Left cardiac atrium (tissue), 4 donors: ENCODE measurements at regions not wholly inside any gene's neighbourhood (a gene's known extent, or its start where the extent isn't known, plus 50 kb on each side); places are given as distances from the start of the nearest gene placed in this dataset.

ENCODE experiments used
- ATAC-seq, 2 donors: fragments of 200-7000 bp; cut with Tn5 transposase; one replicate each; pipeline ENCODE4 v1.9.1; 2020; ENCODE audit warnings: mild to moderate bottlenecking in 2 of 2, moderate library complexity in 2 of 2
- DNase-seq: peaks from one replicate; pipeline ENCODE4 v3.0.0-alpha.2; 2020
- intact Hi-C, 2 donors: fragments of 100-400 bp; cut with DNase I; formaldehyde crosslinking; loops; one replicate each; pipeline versions ENCODE4 v1.14.1 to v1.15.1; 2022 to 2023
- donor health status: DM: no; HTN: yes; CAD: no.
- donor health status: DM: no; HTN: yes; CAD: no; lungs with severe emphysema.
- donor health status: DM: yes; HTN: yes; CAD: no.
- donor health status: Dilated cardiomyopathy.

GRCh38 chr10:120253131-120253530, 203.9 kb upstream of the PLPP4 start:
- DNase-seq, result no peak
- no peak for ATAC-seq
- intact Hi-C loops, result no loop called here

GRCh38 chr10:120260456-120260855, 196.6 kb upstream of the PLPP4 start:
- no peak for ATAC-seq
- intact Hi-C loops, result no loop called here
- no peak for DNase-seq

DNA sequence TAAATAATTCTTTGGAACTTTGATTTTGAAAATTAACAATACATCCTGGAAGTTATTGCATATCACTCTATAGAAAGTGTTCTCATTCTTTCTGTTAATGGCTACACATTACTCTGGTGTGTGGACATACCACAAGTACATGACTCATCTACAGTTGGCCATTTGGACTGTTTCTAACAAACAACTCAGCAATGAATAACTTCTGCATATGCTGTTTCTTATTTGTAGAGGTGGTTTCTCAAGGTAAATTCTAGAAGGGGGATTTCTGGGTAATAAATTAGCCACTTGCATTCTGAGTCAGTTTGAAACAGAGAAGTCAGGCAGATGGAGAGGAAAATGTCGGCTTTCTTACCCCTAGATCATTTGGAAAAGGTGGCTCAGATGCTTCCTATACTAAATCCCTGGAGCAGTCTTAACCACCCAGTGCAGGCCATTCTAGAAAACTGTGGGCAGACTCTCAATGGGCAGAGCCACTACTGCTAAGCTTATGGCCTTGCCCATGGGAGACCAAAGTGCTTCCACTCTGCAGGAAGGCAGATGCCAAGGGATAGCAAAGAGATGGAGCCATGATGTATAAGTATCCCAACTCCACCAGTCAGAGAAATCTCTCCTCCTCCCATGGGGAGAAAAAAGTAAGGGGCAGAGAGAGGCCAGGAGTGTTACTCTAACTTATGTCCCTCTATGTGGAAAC, 194.0 kb upstream of the PLPP4 start:
- ATAC-seq, result no peak
- intact Hi-C loops, result no loop called here
- no peak for DNase-seq

DNA sequence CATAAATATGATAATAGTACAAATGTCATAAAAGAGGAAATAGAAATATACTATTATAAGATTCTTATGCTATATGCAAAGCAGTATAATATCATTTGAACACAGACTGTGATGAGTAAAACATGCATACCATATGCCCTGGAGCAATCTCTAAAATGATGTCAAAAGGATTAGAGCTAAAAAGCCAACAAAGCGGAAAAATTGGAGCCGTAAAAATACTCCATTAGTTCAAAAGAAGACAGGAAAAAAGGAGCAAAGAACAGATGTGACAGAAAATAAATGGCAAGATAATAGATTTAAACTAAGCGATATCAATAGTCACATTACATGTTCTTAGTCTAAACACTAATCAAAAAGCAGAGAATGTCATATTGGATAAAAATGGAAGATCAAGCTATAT, 191.0 kb upstream of the PLPP4 start:
- no peak for DNase-seq
- no peak for ATAC-seq
- intact Hi-C loops, result no loop called here

- no peak for ATAC-seq
- intact Hi-C loops, result no loop called here
- DNase-seq, result no peak
Observed at GRCh38 chr10:120270906-120271305, 186.1 kb upstream of the PLPP4 start.

DNA sequence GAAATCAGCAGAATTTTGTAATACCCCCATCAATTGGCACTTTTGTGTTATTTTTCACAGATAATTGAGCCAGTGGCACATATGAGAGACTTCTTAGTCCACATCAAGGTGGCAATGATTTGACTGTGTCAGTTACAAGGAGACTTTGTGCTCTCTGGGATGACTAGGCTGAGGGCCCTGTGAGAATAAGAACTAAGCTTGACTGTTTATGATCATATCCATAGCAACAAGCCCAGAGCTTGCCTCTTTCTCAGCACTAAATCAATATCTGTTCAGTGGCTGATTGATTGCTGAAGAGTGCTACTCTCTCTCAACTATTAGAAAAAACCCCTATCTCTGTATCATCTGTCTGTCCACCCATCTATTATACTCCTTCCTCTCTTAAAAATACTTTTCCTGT, 185.3 kb upstream of the PLPP4 start:
- intact Hi-C loops, result no loop called here
- ATAC-seq (no peak), DNase-seq (no peak)

- no peak for ATAC-seq
- intact Hi-C loops, result no loop called here
- no peak for DNase-seq
Observed at GRCh38 chr10:120272350-120272749, 184.7 kb upstream of the PLPP4 start.

- ATAC-seq, result no peak
- no peak for DNase-seq
- intact Hi-C loops, result no loop called here
Observed at GRCh38 chr10:120278069-120278468, 179.0 kb upstream of the PLPP4 start.

DNA sequence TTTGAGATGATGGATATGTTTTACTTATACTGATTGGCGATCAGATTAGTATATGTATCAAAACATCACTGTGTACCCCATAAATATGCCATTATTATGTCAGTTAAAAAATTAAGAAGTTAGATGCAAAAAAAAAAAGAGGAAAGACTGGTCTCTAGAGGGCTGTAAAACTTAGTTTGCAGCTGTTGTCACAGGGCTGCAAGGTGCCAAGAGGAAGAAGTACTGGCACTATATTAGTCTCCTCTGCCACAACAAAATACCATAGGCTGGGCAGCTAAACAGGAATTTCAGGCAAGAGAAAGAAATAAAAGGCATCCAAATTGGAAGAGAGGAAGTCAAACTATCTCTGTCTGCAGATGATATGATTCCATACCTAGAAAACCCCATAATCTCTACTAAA, 177.8 kb upstream of the PLPP4 start:
- DNase-seq, result no peak
- intact Hi-C loops, result no loop called here
- ATAC-seq, result no peak

DNA sequence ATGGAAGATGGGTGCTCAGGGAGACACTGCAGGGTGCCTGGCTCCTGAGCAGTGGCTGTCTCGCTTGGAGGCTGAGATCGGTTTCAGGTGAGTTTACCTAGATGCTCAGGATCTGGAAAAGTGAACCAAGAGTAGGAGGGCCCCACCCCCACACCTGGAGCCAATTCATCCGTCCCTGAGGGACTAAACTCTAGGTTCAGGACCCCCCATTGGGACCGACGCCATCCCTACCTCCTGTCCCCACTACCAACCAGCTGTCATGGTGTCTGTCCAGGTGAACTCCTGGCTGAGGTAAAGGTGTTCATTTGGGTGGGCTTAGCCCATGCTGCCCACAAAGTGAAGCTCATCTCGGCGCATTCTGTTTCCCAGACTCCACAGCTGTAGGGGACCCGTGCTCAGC, 174.6 kb upstream of the PLPP4 start:
- DNase-seq (no peak), ATAC-seq (no peak)
- intact Hi-C loops, result no loop called here

DNA sequence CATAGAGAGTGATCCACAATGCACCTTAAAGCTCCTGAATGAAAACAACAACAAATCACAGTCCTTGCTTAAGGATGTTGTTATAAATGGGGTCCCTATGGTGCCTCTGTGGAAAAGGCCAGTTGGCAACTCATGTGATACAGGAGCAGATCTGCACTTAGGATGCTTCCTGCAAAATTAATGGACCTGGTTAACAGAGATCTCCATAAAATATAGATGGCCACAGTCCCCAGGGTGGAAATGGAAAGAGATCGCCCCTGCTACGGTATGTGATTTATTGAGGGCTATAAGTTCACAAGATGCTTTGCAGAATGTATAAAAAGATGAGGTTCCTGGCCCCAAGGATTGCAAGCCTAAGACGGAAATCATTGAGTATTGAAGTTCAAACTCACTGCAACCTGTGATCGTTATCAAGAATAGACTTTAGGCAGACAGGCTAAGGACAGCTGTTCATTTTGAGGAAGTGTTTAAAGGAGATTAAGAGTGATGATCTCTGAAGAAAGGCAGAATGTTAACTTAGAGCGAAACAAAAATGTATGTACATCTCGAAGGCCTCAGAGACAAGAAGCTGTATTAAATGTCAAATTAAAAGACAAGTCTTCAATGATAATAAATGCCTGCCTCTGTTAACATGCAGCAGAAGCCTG, 174.1 kb upstream of the PLPP4 start:
- ATAC-seq (no peak), DNase-seq (no peak)
- intact Hi-C loops, result no loop called here

GRCh38 chr10:120285408-120285807, 171.6 kb upstream of the PLPP4 start:
- intact Hi-C loops, result no loop called here
- ATAC-seq, result no peak
- DNase-seq, result no peak

- ATAC-seq (no peak), DNase-seq (no peak)
- intact Hi-C loops, result no loop called here
Observed at GRCh38 chr10:120286280-120286679, 170.7 kb upstream of the PLPP4 start.

DNA sequence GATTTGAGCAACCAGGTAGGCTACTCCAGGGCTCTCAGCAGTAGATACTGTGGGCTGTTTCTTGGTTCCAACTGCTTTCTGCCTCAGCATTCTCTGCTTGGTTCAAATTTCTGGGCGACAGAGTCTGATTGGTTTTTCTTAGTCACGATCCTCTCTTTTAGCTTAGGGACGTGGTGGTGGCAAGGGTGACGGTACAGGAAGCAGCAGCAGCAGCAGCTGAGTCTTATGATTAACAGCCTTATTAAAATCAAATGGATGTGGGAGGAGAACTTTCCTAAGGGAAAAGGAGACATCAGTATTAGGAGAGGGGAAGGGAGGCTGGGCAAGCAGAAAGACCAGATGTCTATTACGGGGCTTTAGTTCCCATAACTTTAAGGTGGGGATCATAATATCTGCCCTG, 156.5 kb upstream of the PLPP4 start:
- ATAC-seq, result no peak
- DNase-seq, result no peak
- intact Hi-C loops, result no loop called here

DNA sequence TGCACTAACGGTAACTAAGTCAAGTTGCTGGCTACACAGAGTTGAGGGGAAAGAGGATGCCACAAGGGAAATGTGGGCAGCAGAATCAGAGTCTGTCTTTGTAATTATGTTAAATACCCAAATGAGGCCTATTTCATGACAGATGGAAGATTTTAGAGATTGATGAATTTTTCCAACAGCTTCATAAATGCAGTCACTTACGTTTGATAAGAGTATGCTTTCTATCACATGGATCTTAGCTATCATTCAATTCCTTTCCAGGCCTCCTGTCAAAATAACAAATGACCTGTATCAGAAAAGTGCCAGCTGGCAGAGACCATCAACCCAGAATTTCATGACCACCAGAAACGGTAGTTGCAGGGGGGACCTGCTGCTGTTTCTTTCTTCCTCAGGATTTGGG, 148.4 kb upstream of the PLPP4 start:
- DNase-seq (no peak), ATAC-seq (no peak)
- intact Hi-C loops, result no loop called here

DNA sequence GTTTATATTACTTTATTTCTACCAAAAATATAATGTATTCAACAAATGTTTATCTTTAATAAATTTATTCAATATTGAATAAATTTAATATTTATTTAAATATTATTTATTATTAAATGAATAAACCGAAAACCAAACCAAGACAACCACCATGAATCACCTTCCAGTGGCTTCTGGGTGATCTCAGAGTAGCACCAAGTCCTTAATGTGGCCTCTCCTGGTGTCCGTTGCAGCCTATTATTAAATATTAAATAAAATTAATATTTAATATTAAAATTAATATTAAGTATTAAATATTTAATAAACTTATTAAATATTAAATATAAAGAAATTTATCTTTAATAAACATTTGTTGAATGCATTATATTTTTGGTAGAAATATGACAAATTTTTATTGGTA, 143.3 kb upstream of the PLPP4 start:
- intact Hi-C loops, result no loop called here
- ATAC-seq (no peak), DNase-seq (no peak)

GRCh38 chr10:120314442-120314841, 142.6 kb upstream of the PLPP4 start:
- DNase-seq (no peak), ATAC-seq (no peak)
- intact Hi-C loops, result no loop called here

DNA sequence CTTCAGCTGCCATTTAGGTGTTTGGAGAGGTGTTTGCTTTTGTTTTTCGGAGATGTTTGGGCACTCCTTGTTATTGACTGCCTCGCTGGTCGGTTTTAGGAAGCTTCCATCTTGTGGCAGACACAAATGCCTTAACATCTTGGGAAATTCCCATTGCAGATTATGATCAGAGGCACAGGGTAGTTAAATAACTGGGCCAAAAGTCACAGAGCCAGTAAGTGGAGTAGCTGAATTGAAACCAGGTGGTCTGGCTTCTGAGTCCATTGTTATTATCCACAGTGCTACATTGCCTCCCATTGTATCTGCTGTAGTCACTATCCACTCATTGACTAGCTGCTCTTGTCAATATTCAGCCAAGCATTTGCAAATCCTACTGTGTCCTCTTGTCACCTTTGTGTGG, 138.2 kb upstream of the PLPP4 start:
- no peak for DNase-seq
- intact Hi-C loops, result no loop called here
- no peak for ATAC-seq

DNA sequence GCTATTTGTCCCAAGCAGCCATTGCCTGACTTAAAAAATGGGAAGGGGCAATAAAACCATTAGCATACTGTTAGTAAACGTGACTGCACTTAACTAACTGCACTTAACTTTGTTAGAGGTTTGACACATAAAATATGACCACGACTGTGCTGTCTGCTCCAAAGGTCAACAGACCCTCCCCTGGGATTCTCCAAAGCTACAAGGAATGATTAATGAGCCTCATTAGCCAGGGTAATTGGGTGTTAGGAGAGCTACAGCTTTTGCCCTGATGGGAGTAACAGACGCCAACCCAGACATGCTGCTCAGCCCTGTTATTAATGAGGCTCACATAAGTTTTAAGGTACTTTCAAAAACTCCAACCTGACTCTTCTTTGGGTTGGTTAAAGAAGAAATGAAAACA, 129.4 kb upstream of the PLPP4 start:
- DNase-seq (no peak), ATAC-seq (no peak)
- intact Hi-C loops, result no loop called here

- ATAC-seq (no peak), DNase-seq (no peak)
- intact Hi-C loops, result no loop called here
Observed at GRCh38 chr10:120328647-120329046, 128.4 kb upstream of the PLPP4 start.

DNA sequence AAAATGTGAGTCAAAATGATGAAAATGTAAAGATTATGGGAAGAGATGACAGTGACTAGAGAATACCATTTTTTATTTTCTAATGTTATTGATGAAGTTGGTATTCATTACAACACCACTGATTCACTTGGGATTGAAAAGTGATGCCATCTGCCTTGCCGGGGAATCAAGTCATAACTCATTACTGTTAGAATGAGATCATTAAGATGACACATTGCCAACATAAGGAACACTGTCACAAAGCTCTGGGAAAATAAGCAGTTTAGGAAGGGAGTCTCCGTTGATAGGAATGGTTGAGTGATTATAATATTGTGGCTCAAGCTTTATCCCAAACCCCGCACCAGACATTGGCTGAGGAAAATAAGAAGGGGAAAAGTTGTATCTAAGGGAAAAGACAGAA, 121.5 kb upstream of the PLPP4 start:
- intact Hi-C loops, result loop anchor here in 1 of 2 donors (10.0 kb wide), 1 partner anchor 581 kb away; no protein-coding TSS in a partner anchor
- no peak for ATAC-seq

More for the DNA sequence above, 121.5 kb upstream of the PLPP4 start:
- no peak for DNase-seq
